ENCODE measurements at regions not wholly inside any gene's neighbourhood (a gene's known extent, or its start where the extent isn't known, plus 50 kb on each side); places are given as distances from the start of the nearest gene placed in this dataset.

- ATAC-seq (replicated peaks in 1 of 4) (no peak), DNase-seq (no peak)
- no peaks in the 10 kb centered on the region for H3K4me1 ChIP-seq (ENCODE audit: control insufficient read depth in 1 of 2, extremely low read depth in 1 of 2, insufficient read depth in 2 of 2, low read length in 2 of 2)
- Mint-ChIP-seq H3K27me3 (peaks cover 0 to 7% of the 10 kb centered on the region in 2 donors), H3K4me3 (no peak overlapping the region), H3K36me3 (no peaks in the 10 kb centered on the region), H3K27ac (no peak overlapping the region), H3K4me1 (peaks cover 0 to 3% (median 2%) of the 10 kb centered on the region in 3 donors), H3K9me3 (no peaks in the 10 kb centered on the region)
- ChIA-PET POLR2A (interaction anchor here in 1 of 2 donors (0.6 kb wide), 1 partner anchor 8 kb away, joined by 3 read pairs; no protein-coding TSS in a partner anchor), CTCF (interaction anchor here in 1 of 2 donors (0.6 kb wide), 1 partner anchor 1658 kb away, joined by 4 read pairs; no protein-coding TSS in a partner anchor)
- H3K4me3 ChIP-seq (ENCODE audit: control insufficient read depth in 1 of 2, extremely low read depth in 1 of 2, low read length in 1 of 2) = no peak overlapping the region
- no peaks in the 10 kb centered on the region for H3K9me3 ChIP-seq
- no peaks in the 10 kb centered on the region for H3K27me3 ChIP-seq (replicated peaks in 1 of 2; ENCODE audit: control insufficient read depth in 2 of 2, extremely low read depth in 1 of 2, insufficient read depth in 2 of 2, low read length in 1 of 2)
- H3K27ac ChIP-seq (ENCODE audit: low read length) = no peak overlapping the region
- WGBS (ENCODE audit: insufficient coverage) = no CpG with 5 or more reads among the region's 1 CpG
- H3K36me3 ChIP-seq (ENCODE audit: control insufficient read depth in 2 of 2, extremely low read depth in 1 of 2, insufficient read depth in 1 of 2, low read length in 1 of 2) = no peaks in the 10 kb centered on the region
These were observed 530.1 kb upstream of the CITED2 start for GRCh38 chr6:139904568-139904967.

DNA sequence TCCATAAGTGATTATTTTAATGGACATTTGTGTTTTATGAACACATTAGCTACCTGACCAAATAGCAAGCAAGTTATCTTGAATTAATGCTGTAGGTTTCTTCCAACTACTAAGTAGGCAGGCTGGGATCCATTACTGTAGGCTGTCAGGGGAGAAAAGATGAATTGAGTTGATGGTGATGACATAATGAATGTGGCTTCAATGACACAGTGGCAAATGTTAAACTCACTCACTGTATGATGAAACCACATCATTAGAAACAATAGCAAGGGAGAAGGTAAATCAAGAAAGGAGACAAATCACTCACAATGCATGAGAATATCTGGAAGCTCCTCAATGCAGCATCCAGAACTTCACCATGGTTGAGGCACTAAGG, 529.7 kb upstream of the CITED2 start:
- Histone ChIP-seq H3K4me3 (ENCODE audit: control insufficient read depth in 1 of 2, extremely low read depth in 1 of 2, low read length in 1 of 2) (no peak overlapping the region), H3K27ac (ENCODE audit: low read length) (no peak overlapping the region), H3K27me3 (replicated peaks in 1 of 2; ENCODE audit: control insufficient read depth in 2 of 2, extremely low read depth in 1 of 2, insufficient read depth in 2 of 2, low read length in 1 of 2) (no peaks in the 10 kb centered on the region), H3K9me3 (no peaks in the 10 kb centered on the region), H3K36me3 (ENCODE audit: control insufficient read depth in 2 of 2, extremely low read depth in 1 of 2, insufficient read depth in 1 of 2, low read length in 1 of 2) (no peaks in the 10 kb centered on the region), H3K4me1 (ENCODE audit: control insufficient read depth in 1 of 2, extremely low read depth in 1 of 2, insufficient read depth in 2 of 2, low read length in 2 of 2) (no peaks in the 10 kb centered on the region)
- ATAC-seq (replicated peaks in 1 of 4) (no peak), DNase-seq (no peak)
- no peaks in the 10 kb centered on the region for H3K9me3 Mint-ChIP-seq
- H3K27me3 Mint-ChIP-seq = peaks cover 0 to 7% of the 10 kb centered on the region in 2 donors
- CTCF ChIA-PET = no interaction called here
- H3K36me3 Mint-ChIP-seq = no peaks in the 10 kb centered on the region
- no peak overlapping the region for H3K4me3 Mint-ChIP-seq
- H3K27ac Mint-ChIP-seq = no peak overlapping the region
- H3K4me1 Mint-ChIP-seq = peaks cover 0 to 3% (median 2%) of the 10 kb centered on the region in 3 donors
- POLR2A ChIA-PET = interaction anchor here in 1 of 2 donors (0.6 kb wide), 1 partner anchor 8 kb away, joined by 3 read pairs; no protein-coding TSS in a partner anchor

- CTCF ChIA-PET = no interaction called here
- Histone ChIP-seq H3K36me3 (ENCODE audit: control insufficient read depth in 2 of 2, extremely low read depth in 1 of 2, insufficient read depth in 1 of 2, low read length in 1 of 2) (no peaks in the 10 kb centered on the region), H3K4me1 (ENCODE audit: control insufficient read depth in 1 of 2, extremely low read depth in 1 of 2, insufficient read depth in 2 of 2, low read length in 2 of 2) (no peaks in the 10 kb centered on the region), H3K4me3 (ENCODE audit: control insufficient read depth in 1 of 2, extremely low read depth in 1 of 2, low read length in 1 of 2) (no peak overlapping the region), H3K27me3 (replicated peaks in 1 of 2; ENCODE audit: control insufficient read depth in 2 of 2, extremely low read depth in 1 of 2, insufficient read depth in 2 of 2, low read length in 1 of 2) (no peaks in the 10 kb centered on the region), H3K9me3 (no peaks in the 10 kb centered on the region), H3K27ac (ENCODE audit: low read length) (no peak overlapping the region)
- ATAC-seq (replicated peaks in 1 of 4) = no peak
- H3K4me3 Mint-ChIP-seq = no peak overlapping the region
- H3K27ac Mint-ChIP-seq = no peak overlapping the region
- H3K9me3 Mint-ChIP-seq = no peaks in the 10 kb centered on the region
- WGBS (ENCODE audit: insufficient coverage) = no CpG with 5 or more reads among the region's 2 CpGs
- POLR2A ChIA-PET = no interaction called here
- no peak for DNase-seq
- no peaks in the 10 kb centered on the region for H3K36me3 Mint-ChIP-seq
- peaks cover 0 to 7% of the 10 kb centered on the region in 2 donors for H3K27me3 Mint-ChIP-seq
- H3K4me1 Mint-ChIP-seq = peaks cover 0 to 3% (median 2%) of the 10 kb centered on the region in 3 donors
These were observed 529.1 kb upstream of the CITED2 start for GRCh38 chr6:139903411-139904157.

GRCh38 chr6:139895205-139895793, 520.9 kb upstream of the CITED2 start:
- DNase-seq (no peak), ATAC-seq (replicated peaks in 1 of 4) (no peak)
- Mint-ChIP-seq H3K4me1 (no peaks in the 10 kb centered on the region), H3K4me3 (no peak overlapping the region), H3K27ac (no peak overlapping the region), H3K9me3 (no peaks in the 10 kb centered on the region), H3K36me3 (no peaks in the 10 kb centered on the region), H3K27me3 (peaks cover 0 to 5% of the 10 kb centered on the region in 2 donors)
- H3K36me3 ChIP-seq (ENCODE audit: control insufficient read depth in 2 of 2, extremely low read depth in 1 of 2, insufficient read depth in 1 of 2, low read length in 1 of 2) = no peaks in the 10 kb centered on the region
- H3K4me3 ChIP-seq (ENCODE audit: control insufficient read depth in 1 of 2, extremely low read depth in 1 of 2, low read length in 1 of 2) = no peak overlapping the region
- no peak overlapping the region for H3K27ac ChIP-seq (ENCODE audit: low read length)
- WGBS (ENCODE audit: insufficient coverage) = no CpG with 5 or more reads among the region's 1 CpG
- H3K4me1 ChIP-seq (ENCODE audit: control insufficient read depth in 1 of 2, extremely low read depth in 1 of 2, insufficient read depth in 2 of 2, low read length in 2 of 2) = no peaks in the 10 kb centered on the region
- CTCF ChIA-PET = no interaction called here
- POLR2A ChIA-PET = no interaction called here
- H3K27me3 ChIP-seq (replicated peaks in 1 of 2; ENCODE audit: control insufficient read depth in 2 of 2, extremely low read depth in 1 of 2, insufficient read depth in 2 of 2, low read length in 1 of 2) = no peaks in the 10 kb centered on the region
- no peaks in the 10 kb centered on the region for H3K9me3 ChIP-seq

DNA sequence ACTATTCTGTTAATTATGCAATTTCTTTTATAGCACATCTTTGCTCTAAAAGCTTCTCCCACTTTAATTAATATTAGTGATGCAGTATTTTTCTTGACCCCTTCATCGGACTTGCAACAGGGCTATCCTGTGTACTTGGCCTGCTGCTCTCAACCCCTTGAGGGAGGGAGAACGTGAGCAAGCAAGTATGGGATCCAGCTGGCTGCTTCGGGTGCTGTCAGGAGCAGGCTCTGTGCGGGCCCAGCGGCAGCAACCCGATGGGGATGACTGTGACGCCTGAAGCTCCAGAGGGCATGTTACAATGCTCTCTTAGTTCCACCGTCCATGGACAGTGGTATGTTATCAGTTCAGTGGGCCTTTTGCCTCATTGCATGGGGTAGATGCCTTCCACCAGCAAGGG, 519.8 kb upstream of the CITED2 start:
- no peaks in the 10 kb centered on the region for H3K9me3 ChIP-seq
- no peaks in the 10 kb centered on the region for H3K4me1 Mint-ChIP-seq
- DNase-seq (no peak), ATAC-seq (replicated peaks in 1 of 4) (no peak)
- no peaks in the 10 kb centered on the region for H3K36me3 ChIP-seq (ENCODE audit: control insufficient read depth in 2 of 2, extremely low read depth in 1 of 2, insufficient read depth in 1 of 2, low read length in 1 of 2)
- H3K27ac Mint-ChIP-seq = no peak overlapping the region
- H3K27me3 ChIP-seq (replicated peaks in 1 of 2; ENCODE audit: control insufficient read depth in 2 of 2, extremely low read depth in 1 of 2, insufficient read depth in 2 of 2, low read length in 1 of 2) = no peaks in the 10 kb centered on the region
- ChIA-PET CTCF (no interaction called here), POLR2A (no interaction called here)
- 81% methylated on average over 8 of the region's 8 CpGs for WGBS (ENCODE audit: insufficient coverage)
- H3K4me3 ChIP-seq (ENCODE audit: control insufficient read depth in 1 of 2, extremely low read depth in 1 of 2, low read length in 1 of 2) = no peak overlapping the region
- no peak overlapping the region for H3K4me3 Mint-ChIP-seq
- peaks cover 0 to 5% of the 10 kb centered on the region in 2 donors for H3K27me3 Mint-ChIP-seq
- H3K9me3 Mint-ChIP-seq = no peaks in the 10 kb centered on the region
- no peak overlapping the region for H3K27ac ChIP-seq (ENCODE audit: low read length)
- H3K36me3 Mint-ChIP-seq = no peaks in the 10 kb centered on the region
- H3K4me1 ChIP-seq (ENCODE audit: control insufficient read depth in 1 of 2, extremely low read depth in 1 of 2, insufficient read depth in 2 of 2, low read length in 2 of 2) = no peaks in the 10 kb centered on the region

DNA sequence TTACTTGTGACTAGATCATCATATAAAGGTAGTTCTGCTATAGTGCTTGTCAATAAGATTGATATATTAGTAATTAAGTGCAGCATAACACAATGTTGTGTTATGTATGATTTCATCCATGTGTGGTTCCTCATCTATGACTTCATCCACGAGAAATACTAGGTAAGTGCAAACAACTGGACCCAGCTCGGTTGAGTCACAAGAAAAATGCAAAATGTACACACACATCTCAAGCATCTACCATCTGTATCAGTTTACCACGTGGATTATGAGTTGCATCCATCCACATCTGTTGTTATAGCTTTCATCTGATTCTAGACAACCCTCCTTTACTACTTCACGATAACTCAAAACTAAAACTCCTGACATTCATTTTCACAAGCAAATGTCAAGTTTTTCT, 517.0 kb upstream of the CITED2 start:
- Mint-ChIP-seq H3K9me3 (no peaks in the 10 kb centered on the region), H3K36me3 (no peaks in the 10 kb centered on the region), H3K4me1 (no peaks in the 10 kb centered on the region), H3K27ac (no peak overlapping the region), H3K4me3 (no peak overlapping the region), H3K27me3 (peaks cover 8 to 10% of the 10 kb centered on the region in 2 donors)
- no peaks in the 10 kb centered on the region for H3K27me3 ChIP-seq (replicated peaks in 1 of 2; ENCODE audit: control insufficient read depth in 2 of 2, extremely low read depth in 1 of 2, insufficient read depth in 2 of 2, low read length in 1 of 2)
- DNase-seq (no peak), ATAC-seq (replicated peaks in 1 of 4) (no peak)
- H3K27ac ChIP-seq (ENCODE audit: low read length) = no peak overlapping the region
- no peaks in the 10 kb centered on the region for H3K9me3 ChIP-seq
- H3K36me3 ChIP-seq (ENCODE audit: control insufficient read depth in 2 of 2, extremely low read depth in 1 of 2, insufficient read depth in 1 of 2, low read length in 1 of 2) = no peaks in the 10 kb centered on the region
- ChIA-PET CTCF (interaction anchor here in 1 of 2 donors (0.6 kb wide), 1 partner anchor 20 kb away, joined by 3 read pairs; no protein-coding TSS in a partner anchor), POLR2A (interaction anchor here in 1 of 2 donors (0.6 kb wide), 1 partner anchor 1426 kb away, joined by 8 read pairs; no protein-coding TSS in a partner anchor)
- no peak overlapping the region for H3K4me3 ChIP-seq (ENCODE audit: control insufficient read depth in 1 of 2, extremely low read depth in 1 of 2, low read length in 1 of 2)
- H3K4me1 ChIP-seq (ENCODE audit: control insufficient read depth in 1 of 2, extremely low read depth in 1 of 2, insufficient read depth in 2 of 2, low read length in 2 of 2) = no peaks in the 10 kb centered on the region
- 62% methylated on average over 2 of the region's 4 CpGs for WGBS (ENCODE audit: insufficient coverage)

Data from T-cell (primary cell).